ENCODE measurements at regions not wholly inside any gene's neighbourhood (a gene's known extent, or its start where the extent isn't known, plus 50 kb on each side); places are given as distances from the start of the nearest gene placed in this dataset.

DNA sequence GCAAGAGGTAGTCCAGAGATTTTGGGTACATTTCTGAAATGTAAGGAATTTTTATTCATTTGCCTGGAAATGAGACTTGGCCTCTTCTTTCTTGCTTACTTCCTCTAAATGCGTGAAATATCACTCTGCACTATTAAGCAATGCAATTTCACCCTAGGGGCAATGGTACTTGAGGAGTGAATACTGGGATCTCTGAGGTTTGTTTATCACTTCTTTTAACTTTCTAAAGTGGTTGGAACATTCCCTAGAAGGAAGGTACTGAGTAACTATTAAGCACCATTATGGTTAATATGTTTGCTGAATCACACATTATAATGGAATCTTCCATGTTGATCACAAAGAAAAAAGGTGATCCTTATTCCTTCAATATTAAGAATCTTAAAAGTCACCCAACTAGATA is 120.9 kb upstream of the CAND1 start (continued):
- TF ChIP-seq, protein P1, sequence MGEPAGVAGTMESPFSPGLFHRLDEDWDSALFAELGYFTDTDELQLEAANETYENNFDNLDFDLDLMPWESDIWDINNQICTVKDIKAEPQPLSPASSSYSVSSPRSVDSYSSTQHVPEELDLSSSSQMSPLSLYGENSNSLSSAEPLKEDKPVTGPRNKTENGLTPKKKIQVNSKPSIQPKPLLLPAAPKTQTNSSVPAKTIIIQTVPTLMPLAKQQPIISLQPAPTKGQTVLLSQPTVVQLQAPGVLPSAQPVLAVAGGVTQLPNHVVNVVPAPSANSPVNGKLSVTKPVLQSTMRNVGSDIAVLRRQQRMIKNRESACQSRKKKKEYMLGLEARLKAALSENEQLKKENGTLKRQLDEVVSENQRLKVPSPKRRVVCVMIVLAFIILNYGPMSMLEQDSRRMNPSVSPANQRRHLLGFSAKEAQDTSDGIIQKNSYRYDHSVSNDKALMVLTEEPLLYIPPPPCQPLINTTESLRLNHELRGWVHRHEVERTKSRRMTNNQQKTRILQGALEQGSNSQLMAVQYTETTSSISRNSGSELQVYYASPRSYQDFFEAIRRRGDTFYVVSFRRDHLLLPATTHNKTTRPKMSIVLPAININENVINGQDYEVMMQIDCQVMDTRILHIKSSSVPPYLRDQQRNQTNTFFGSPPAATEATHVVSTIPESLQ (CRISPR knock-in tag; IDR thresholded peaks at IDR 0.05) = no peak
- TF ChIP-seq SOX15 (CRISPR knock-in tag; IDR thresholded peaks at IDR 0.05) = no peak
- no peak for TF ChIP-seq CREM (CRISPR knock-in tag; IDR thresholded peaks at IDR 0.05)

DNA sequence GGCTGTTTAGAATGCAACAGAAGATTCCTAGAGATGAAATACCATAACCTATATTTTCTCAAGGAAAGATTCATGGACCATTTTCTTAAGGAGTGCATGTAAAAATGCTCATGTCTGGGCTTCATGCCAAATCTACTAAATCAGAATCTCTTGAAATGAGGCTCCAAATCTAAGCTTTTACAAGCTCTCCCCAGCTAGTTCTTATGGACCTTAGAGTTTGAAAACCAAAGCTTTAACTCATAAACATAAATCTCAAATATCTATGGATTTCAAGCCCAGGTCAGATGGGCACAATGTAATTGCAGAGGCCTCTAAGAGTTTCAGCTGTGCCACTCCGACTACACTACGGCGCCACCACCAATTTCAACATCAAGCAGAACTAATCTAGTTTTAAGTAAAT is 117.3 kb upstream of the CAND1 start:
- peaks cover 3% of the 10 kb centered on the region for H3K9me3 Mint-ChIP-seq
- no peaks in the 10 kb centered on the region for H3K27me3 Mint-ChIP-seq (ENCODE audit: low read depth)
- POLR2A ChIA-PET = no interaction called here
- no peak overlapping the region for H3K4me3 Mint-ChIP-seq
- no peaks in the 10 kb centered on the region for H3K36me3 Mint-ChIP-seq
- CTCF ChIA-PET = no interaction called here
- DNase-seq (ENCODE audit: low spot score) = no peak
- no peak for ATAC-seq
- no peaks in the 10 kb centered on the region for H3K4me1 Mint-ChIP-seq
- H3K27ac Mint-ChIP-seq = no peak overlapping the region
- TF ChIP-seq, protein P2, sequence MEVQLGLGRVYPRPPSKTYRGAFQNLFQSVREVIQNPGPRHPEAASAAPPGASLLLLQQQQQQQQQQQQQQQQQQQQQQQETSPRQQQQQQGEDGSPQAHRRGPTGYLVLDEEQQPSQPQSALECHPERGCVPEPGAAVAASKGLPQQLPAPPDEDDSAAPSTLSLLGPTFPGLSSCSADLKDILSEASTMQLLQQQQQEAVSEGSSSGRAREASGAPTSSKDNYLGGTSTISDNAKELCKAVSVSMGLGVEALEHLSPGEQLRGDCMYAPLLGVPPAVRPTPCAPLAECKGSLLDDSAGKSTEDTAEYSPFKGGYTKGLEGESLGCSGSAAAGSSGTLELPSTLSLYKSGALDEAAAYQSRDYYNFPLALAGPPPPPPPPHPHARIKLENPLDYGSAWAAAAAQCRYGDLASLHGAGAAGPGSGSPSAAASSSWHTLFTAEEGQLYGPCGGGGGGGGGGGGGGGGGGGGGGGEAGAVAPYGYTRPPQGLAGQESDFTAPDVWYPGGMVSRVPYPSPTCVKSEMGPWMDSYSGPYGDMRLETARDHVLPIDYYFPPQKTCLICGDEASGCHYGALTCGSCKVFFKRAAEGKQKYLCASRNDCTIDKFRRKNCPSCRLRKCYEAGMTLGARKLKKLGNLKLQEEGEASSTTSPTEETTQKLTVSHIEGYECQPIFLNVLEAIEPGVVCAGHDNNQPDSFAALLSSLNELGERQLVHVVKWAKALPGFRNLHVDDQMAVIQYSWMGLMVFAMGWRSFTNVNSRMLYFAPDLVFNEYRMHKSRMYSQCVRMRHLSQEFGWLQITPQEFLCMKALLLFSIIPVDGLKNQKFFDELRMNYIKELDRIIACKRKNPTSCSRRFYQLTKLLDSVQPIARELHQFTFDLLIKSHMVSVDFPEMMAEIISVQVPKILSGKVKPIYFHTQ (CRISPR knock-in tag; IDR thresholded peaks at IDR 0.05) = no peak
- TF ChIP-seq, protein P3, sequence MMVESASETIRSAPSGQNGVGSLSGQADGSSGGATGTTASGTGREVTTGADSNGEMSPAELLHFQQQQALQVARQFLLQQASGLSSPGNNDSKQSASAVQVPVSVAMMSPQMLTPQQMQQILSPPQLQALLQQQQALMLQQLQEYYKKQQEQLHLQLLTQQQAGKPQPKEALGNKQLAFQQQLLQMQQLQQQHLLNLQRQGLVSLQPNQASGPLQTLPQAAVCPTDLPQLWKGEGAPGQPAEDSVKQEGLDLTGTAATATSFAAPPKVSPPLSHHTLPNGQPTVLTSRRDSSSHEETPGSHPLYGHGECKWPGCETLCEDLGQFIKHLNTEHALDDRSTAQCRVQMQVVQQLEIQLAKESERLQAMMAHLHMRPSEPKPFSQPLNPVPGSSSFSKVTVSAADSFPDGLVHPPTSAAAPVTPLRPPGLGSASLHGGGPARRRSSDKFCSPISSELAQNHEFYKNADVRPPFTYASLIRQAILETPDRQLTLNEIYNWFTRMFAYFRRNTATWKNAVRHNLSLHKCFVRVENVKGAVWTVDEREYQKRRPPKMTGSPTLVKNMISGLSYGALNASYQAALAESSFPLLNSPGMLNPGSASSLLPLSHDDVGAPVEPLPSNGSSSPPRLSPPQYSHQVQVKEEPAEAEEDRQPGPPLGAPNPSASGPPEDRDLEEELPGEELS (CRISPR knock-in tag; IDR thresholded peaks at IDR 0.05) = no peak
- TF ChIP-seq ZNF138 (CRISPR knock-in tag; conservative IDR thresholded peaks at IDR 0.05) (no peak), ZNF317 (CRISPR knock-in tag; IDR thresholded peaks at IDR 0.05; ENCODE audit: borderline replicate concordance, low read depth) (no peak), ZNF263 (CRISPR knock-in tag; IDR thresholded peaks at IDR 0.05; ENCODE audit: low read depth) (no peak), RORB (CRISPR knock-in tag; IDR thresholded peaks at IDR 0.05) (no peak), FOXK1 (CRISPR knock-in tag; IDR thresholded peaks at IDR 0.05) (no peak)
- TF ChIP-seq, protein P1 (CRISPR knock-in tag; IDR thresholded peaks at IDR 0.05) = no peak
- TF ChIP-seq, protein P4, sequence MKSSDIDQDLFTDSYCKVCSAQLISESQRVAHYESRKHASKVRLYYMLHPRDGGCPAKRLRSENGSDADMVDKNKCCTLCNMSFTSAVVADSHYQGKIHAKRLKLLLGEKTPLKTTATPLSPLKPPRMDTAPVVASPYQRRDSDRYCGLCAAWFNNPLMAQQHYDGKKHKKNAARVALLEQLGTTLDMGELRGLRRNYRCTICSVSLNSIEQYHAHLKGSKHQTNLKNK (CRISPR knock-in tag; IDR thresholded peaks at IDR 0.05) = no peak
- TF ChIP-seq, protein P5, sequence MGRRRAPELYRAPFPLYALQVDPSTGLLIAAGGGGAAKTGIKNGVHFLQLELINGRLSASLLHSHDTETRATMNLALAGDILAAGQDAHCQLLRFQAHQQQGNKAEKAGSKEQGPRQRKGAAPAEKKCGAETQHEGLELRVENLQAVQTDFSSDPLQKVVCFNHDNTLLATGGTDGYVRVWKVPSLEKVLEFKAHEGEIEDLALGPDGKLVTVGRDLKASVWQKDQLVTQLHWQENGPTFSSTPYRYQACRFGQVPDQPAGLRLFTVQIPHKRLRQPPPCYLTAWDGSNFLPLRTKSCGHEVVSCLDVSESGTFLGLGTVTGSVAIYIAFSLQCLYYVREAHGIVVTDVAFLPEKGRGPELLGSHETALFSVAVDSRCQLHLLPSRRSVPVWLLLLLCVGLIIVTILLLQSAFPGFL (CRISPR knock-in tag; IDR thresholded peaks at IDR 0.05; ENCODE audit: borderline replicate concordance) = no peak
- TF ChIP-seq, protein P6, sequence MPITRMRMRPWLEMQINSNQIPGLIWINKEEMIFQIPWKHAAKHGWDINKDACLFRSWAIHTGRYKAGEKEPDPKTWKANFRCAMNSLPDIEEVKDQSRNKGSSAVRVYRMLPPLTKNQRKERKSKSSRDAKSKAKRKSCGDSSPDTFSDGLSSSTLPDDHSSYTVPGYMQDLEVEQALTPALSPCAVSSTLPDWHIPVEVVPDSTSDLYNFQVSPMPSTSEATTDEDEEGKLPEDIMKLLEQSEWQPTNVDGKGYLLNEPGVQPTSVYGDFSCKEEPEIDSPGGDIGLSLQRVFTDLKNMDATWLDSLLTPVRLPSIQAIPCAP (CRISPR knock-in tag; IDR thresholded peaks at IDR 0.05) = no peak
- TF ChIP-seq, protein P7, sequence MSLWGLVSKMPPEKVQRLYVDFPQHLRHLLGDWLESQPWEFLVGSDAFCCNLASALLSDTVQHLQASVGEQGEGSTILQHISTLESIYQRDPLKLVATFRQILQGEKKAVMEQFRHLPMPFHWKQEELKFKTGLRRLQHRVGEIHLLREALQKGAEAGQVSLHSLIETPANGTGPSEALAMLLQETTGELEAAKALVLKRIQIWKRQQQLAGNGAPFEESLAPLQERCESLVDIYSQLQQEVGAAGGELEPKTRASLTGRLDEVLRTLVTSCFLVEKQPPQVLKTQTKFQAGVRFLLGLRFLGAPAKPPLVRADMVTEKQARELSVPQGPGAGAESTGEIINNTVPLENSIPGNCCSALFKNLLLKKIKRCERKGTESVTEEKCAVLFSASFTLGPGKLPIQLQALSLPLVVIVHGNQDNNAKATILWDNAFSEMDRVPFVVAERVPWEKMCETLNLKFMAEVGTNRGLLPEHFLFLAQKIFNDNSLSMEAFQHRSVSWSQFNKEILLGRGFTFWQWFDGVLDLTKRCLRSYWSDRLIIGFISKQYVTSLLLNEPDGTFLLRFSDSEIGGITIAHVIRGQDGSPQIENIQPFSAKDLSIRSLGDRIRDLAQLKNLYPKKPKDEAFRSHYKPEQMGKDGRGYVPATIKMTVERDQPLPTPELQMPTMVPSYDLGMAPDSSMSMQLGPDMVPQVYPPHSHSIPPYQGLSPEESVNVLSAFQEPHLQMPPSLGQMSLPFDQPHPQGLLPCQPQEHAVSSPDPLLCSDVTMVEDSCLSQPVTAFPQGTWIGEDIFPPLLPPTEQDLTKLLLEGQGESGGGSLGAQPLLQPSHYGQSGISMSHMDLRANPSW (CRISPR knock-in tag; conservative IDR thresholded peaks at IDR 0.05; ENCODE audit: low read depth) = no peak
- TF ChIP-seq, protein P8, sequence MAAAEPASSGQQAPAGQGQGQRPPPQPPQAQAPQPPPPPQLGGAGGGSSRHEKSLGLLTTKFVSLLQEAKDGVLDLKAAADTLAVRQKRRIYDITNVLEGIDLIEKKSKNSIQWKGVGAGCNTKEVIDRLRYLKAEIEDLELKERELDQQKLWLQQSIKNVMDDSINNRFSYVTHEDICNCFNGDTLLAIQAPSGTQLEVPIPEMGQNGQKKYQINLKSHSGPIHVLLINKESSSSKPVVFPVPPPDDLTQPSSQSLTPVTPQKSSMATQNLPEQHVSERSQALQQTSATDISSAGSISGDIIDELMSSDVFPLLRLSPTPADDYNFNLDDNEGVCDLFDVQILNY (CRISPR knock-in tag; IDR thresholded peaks at IDR 0.05) = no peak
- TF ChIP-seq, protein P9, sequence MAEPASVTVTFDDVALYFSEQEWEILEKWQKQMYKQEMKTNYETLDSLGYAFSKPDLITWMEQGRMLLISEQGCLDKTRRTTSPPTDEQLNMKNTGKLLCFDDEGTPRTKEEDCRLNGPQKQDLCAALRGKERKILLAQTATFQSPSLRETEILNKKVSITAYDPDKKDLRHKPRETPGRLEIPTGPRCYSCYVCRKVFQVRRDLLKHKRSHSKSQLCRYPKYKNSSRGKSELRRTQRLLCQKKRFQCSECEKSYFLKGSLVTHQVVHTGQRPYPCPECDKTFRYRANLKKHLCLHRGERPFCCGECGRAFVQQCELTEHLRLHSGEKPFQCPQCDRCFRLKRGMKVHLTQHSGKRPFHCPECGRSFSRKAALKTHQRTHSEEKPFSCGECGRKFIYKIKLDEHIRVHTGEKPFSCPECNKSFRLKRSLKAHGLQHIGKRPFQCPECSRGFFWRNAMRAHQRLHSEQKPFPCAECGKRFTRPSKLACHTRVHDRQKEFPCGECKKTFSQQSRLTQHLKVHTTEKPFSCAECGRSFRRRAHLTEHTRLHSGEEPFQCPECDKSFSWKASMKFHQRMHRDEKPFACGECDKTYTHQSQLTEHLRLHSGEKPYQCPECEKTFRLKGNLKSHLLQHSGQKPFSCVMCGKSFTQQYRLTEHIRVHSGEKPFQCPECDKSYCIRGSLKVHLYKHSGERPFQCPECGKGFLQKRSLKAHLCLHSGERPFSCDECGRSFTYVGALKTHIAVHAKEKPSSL (CRISPR knock-in tag; conservative IDR thresholded peaks at IDR 0.05) = no peak
